ENCODE measurements at regions not wholly inside any gene's neighbourhood (a gene's known extent, or its start where the extent isn't known, plus 50 kb on each side); places are given as distances from the start of the nearest gene placed in this dataset.

- 94% methylated on average over 9 of the region's 17 CpGs for WGBS (ENCODE audit: insufficient coverage)
- no peak for DNase-seq
- Histone ChIP-seq H2AFZ (ENCODE audit: insufficient read depth, low read depth, low read length, poor library complexity, severe bottlenecking) (no peak overlapping the region), H3K9me3 (replicated peaks in 1 of 2; ENCODE audit: control insufficient read depth in 1 of 2, insufficient read depth in 1 of 2, low read length in 2 of 2) (peaks cover 11 to 20% of the 10 kb centered on the region in 2 donors), H4K20me1 (ENCODE audit: insufficient read depth, low read length) (no peaks in the 10 kb centered on the region), H3K9ac (ENCODE audit: insufficient read depth, low read length, poor library complexity, severe bottlenecking) (no peak overlapping the region), H3K27ac (ENCODE audit: low read depth in 1 of 2, low read length in 2 of 2) (no peak overlapping the region), H3K4me3 (replicated peaks in 1 of 3; ENCODE audit: low read depth in 2 of 3, low read length in 3 of 3) (no peak overlapping the region), H3K27me3 (ENCODE audit: control insufficient read depth in 2 of 2, insufficient read depth in 2 of 2, low read length in 2 of 2) (no peaks in the 10 kb centered on the region), H3K36me3 (replicated peaks in 1 of 2; ENCODE audit: control insufficient read depth in 1 of 2, insufficient read depth in 2 of 2, low read length in 2 of 2) (no peaks in the 10 kb centered on the region), H3K4me1 (ENCODE audit: control insufficient read depth in 1 of 2, insufficient read depth in 2 of 2, low read length in 2 of 2) (peaks cover 3 to 7% of the 10 kb centered on the region in 2 donors), H3K79me2 (ENCODE audit: insufficient read depth, low read length) (no peaks in the 10 kb centered on the region), H3K4me2 (replicated peaks; ENCODE audit: extremely low read depth, low read length, poor library complexity, severe bottlenecking) (no peak overlapping the region)
- Mint-ChIP-seq H3K4me3 (no peak overlapping the region), H3K4me1 (peaks cover 8% of the 10 kb centered on the region), H3K9me3 (peaks cover 8 to 23% (median 18%) of the 10 kb centered on the region in 7 donors), H3K27ac (no peak overlapping the region), H3K27me3 (ENCODE audit: low read depth in 3 of 3) (peaks cover 13 to 20% (median 19%) of the 10 kb centered on the region in 3 donors), H3K36me3 (no peaks in the 10 kb centered on the region)
- intact Hi-C loops (cut with micrococcal nuclease), result no loop called here
- TF ChIP-seq CTCF (IDR thresholded peaks at IDR 0.05), result no peak
Observed at GRCh38 chr1:5765997-5766913, 226.0 kb downstream of the NPHP4 start.

GRCh38 chr1:5765483-5765882 lies 226.7 kb downstream of the NPHP4 start:
- Mint-ChIP-seq H3K27me3 (ENCODE audit: low read depth in 3 of 3) (peaks cover 13 to 19% (median 16%) of the 10 kb centered on the region in 3 donors), H3K27ac (no peak overlapping the region), H3K4me1 (no peaks in the 10 kb centered on the region), H3K4me3 (no peak overlapping the region), H3K9me3 (peaks cover 8 to 26% (median 20%) of the 10 kb centered on the region in 7 donors), H3K36me3 (no peaks in the 10 kb centered on the region)
- no peak for TF ChIP-seq CTCF (IDR thresholded peaks at IDR 0.05)
- Histone ChIP-seq H3K4me2 (replicated peaks; ENCODE audit: extremely low read depth, low read length, poor library complexity, severe bottlenecking) (no peak overlapping the region), H3K27me3 (ENCODE audit: control insufficient read depth in 2 of 2, insufficient read depth in 2 of 2, low read length in 2 of 2) (no peaks in the 10 kb centered on the region), H2AFZ (ENCODE audit: insufficient read depth, low read depth, low read length, poor library complexity, severe bottlenecking) (no peak overlapping the region), H3K79me2 (ENCODE audit: insufficient read depth, low read length) (no peaks in the 10 kb centered on the region), H3K9ac (ENCODE audit: insufficient read depth, low read length, poor library complexity, severe bottlenecking) (no peak overlapping the region), H4K20me1 (ENCODE audit: insufficient read depth, low read length) (no peaks in the 10 kb centered on the region), H3K4me3 (replicated peaks in 1 of 3; ENCODE audit: low read depth in 2 of 3, low read length in 3 of 3) (no peak overlapping the region), H3K9me3 (replicated peaks in 1 of 2; ENCODE audit: control insufficient read depth in 1 of 2, insufficient read depth in 1 of 2, low read length in 2 of 2) (peaks cover 11 to 20% of the 10 kb centered on the region in 2 donors), H3K36me3 (replicated peaks in 1 of 2; ENCODE audit: control insufficient read depth in 1 of 2, insufficient read depth in 2 of 2, low read length in 2 of 2) (no peaks in the 10 kb centered on the region), H3K27ac (ENCODE audit: low read depth in 1 of 2, low read length in 2 of 2) (no peak overlapping the region), H3K4me1 (ENCODE audit: control insufficient read depth in 1 of 2, insufficient read depth in 2 of 2, low read length in 2 of 2) (no peaks in the 10 kb centered on the region)
- WGBS (ENCODE audit: insufficient coverage), result 3% methylated on average over 4 of the region's 5 CpGs
- DNase-seq, result no peak
- intact Hi-C loops (cut with micrococcal nuclease), result no loop called here
